HG03442 (cell line): ENCODE measurements at regions not wholly inside any gene's neighbourhood (a gene's known extent, or its start where the extent isn't known, plus 50 kb on each side); places are given as distances from the start of the nearest gene placed in this dataset.

Experiments
- ATAC-seq: cut with Tn5 transposase; IDR thresholded peaks from one replicate; pipeline ENCODE4 v1.9.1; 2021; ENCODE audit warnings: mild to moderate bottlenecking, moderate library complexity; ENCODE audit not compliant: unreplicated experiment

DNA sequence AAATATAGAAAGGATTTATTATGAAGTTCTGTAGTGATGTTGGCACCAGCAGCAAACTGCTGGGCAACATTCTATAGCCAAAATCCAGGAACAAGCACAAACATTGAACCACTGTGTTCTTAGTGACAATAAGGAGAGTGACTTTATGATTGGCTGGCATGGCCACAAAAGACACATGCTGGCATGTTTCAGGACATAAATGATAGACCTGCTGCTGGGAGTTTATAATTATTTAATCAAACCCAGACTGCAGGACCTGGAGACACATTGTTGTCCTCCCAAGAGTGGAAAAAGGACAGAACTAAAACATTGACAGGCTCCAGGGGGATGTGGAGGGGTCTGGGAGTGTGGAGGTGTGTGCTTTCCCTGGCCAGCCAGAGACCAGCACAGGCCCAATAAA lies 255.3 kb upstream of the LRTM1 start:
- no peak for ATAC-seq

DNA sequence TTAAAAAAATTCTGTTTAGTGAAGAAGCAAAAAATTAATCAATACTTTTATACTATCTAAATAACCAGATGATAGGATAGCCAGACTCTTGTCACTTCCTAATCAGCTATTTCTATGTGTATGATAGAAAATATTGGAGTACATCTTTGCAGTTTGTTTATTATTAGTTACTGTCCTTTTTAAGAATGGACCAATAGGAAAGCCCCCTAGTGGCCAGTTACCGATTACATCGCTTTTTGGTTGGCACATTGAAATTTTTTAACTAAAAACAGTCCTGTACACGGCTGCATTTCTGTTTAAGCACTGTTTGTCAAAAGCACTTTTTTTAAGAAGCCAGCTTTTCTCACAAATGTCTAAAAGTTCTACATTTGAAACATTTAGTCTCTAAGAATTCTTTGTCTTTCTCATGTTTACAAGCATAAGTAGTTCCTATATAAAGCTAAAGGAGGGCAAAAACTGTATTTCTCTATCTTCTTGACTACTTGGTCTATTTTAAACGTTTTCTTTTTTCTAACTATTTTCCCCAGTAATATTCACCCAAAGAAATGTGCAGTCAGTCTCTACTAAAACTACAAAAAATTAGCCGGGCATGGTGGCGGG lies 253.2 kb upstream of the LRTM1 start:
- ATAC-seq: no peak

DNA sequence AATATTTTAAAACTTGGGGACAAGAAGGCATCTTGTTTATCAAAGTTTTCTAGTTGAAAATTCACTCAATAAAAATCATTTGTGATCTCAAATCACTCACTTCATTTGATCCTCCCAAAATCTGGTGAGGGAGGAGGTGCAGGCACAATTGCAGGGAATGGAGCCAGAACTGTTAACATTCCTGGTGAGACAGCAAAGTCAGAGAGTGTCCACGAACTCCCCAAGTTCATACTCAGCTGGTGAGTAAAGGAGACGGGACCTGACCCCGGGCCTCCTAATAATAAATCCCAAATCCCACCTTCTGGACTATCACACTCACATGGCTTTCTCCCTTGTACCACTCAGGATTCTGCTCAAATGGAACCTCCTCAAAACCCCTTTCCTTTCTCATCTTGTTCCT lies 252.3 kb upstream of the LRTM1 start:
- ATAC-seq: no peak

DNA sequence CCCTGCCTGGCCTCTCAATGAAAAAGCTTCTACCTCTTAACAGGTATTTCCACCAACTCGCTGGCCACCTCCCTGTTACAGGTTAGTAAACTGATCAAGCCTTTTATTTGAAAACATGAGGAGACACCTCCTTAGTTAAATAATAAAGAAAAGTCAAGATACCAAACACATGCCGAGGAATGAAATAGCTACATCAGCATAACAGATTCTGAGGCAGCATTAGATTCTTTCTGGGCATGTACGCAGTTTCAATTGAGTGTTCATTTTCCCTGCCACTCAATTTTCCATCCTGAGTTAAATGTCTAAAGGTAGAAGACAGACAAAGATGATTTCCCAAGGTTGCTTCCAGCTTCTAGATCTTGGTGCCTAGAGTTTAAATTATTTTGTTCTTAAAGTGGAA lies 250.5 kb upstream of the LRTM1 start:
- ATAC-seq: no peak

DNA sequence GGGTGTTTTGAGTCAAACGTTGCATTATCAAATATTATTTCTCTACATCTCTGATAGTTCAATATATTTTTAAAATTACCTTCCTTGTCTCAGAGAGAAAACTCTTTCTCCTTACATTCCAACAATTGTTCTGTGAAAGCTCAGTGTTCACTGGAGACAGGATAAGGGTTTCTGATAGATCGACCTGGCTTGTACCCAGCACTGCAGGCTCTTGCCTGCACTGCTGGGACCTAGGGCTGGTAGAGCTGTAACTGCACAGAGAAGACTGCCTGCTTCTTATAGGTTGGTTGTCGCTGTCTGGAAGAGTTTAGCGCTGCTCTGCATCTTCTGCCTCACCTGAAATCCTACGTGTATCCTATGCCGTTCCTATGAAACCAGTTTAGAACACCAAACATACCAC lies 249.9 kb upstream of the LRTM1 start:
- no peak for ATAC-seq

DNA sequence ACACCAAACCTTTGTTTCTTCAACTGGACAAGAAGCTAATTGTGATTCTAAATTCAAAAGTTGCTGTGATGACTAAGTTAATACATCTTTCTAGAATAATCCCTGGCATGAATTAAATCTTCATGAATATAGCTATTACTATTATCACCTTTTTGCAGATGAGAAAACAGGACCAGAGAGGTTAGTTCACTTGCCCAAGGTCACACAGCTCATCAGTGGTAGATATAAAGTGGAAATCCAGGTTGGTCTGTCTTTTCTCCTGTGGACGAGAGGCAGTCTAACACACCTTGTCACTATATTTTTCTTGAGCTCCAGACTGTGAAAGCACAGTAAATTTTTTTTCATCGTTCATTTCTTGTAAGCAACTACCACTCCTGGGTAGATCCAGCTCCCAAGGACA lies 247.6 kb upstream of the LRTM1 start:
- no peak for ATAC-seq

DNA sequence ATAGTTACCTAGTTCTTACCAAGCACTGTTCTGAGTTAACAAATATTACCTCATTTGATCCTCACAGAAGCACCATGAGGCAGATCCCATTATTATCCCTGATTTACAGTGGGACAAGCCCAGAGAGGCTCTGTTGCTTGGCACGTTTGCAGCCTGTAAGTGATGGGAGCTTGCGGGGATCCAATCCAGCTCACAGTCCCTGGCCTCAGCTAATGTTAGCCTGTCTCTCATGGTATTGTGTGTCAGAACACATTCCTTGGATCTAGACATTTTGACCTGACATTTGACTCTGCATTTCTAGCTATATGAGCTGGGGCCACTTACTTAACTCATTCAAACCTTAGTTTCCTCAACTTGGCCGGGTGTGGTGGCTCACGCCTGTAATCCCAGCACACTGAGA lies 246.9 kb upstream of the LRTM1 start:
- ATAC-seq: no peak

DNA sequence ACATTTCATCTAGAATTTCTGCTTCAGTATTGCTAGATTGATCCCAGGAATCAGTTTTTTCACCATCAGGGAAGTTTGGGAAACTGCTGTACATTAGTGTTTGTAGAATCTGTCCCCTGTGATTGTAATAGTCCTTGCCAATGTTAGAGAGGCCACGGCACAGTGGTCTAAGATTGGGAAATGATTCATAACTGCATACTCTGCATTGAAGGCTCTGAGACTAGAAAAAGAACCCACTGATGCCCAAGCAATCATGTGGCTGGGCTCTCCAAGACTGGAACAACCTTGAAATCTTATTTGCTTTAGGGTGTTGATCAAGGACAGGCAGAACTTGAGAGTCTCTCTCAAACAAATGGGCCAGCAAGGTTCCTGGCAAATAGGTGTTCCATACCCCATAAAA lies 245.6 kb upstream of the LRTM1 start:
- no peak for ATAC-seq

DNA sequence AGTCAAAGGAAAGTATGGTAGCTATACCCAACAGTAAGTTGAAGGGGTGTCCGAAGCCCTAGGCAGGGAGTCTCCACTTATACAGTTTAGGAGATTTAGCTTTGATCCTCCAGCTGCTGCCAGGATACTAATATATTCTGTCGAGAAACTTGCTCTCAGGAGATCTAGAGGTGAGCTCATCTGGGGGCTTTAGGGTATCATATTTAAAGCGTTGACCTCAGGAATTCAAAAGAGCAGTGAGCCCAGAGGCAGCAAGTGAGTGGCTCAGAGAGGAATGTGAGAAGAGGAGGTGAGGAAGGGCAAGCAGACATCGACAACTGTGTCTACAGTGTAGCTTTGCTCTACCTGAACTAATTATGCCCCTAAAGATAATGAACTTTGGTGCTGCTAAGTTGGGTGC lies 245.1 kb upstream of the LRTM1 start:
- ATAC-seq: no peak

DNA sequence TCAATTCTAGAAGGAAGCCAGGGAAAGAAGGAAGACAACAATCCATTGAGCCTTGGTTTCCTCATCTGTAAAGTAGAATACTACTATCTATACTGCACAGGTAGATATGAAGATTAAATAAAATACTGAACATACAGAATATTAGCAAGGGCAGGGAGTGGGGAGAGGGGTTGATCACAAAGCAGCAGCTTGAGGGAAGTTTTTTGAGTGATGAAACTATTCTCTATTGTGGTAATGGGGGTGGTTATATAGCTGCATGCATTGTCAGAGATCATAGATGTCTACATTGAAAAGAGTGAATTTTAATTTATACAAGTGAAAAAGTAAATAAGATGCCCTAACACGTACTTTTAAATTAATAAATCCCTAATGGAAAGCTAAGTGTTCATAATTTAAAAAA lies 242.6 kb upstream of the LRTM1 start:
- no peak for ATAC-seq

DNA sequence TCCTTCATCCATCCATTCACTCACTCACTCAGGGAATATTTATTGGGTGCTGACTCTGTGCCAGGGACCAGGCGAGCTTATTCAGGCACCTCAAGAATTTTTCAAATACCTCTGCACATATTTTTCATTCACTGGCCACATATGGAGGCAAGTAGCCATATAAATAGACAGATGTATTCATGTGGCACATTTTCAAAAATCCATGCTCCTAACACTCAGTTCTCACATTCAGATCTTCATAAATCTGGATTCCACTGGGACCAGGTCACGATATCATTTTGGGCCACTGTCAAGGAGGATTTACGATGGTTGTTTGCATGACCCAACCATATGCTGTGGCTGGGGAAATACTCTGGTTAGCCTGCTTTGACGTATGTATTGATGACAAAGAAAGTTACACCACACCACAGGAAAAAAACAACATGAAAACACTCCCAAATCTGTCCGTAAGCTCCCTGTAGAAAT lies 241.8 kb upstream of the LRTM1 start:
- no peak for ATAC-seq

DNA sequence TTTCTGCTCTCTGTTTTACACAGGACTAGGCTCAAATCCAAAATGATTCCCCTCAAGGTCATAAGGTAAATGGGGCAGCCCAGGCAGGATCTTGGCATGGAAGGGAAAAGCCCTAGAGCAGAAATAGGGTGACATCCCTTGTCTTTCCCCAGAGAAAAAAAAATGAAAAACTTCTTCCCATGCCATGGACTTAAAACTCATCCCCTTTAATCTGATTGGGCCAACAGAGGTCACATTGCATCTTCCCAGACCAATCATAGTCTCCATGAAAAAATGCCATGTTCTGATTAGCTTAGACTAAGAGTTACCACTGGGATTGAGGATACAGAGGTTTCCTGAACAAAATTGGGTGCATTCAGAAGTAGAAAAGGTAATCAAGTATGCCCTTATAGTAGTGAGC lies 241.3 kb upstream of the LRTM1 start:
- ATAC-seq: no peak

DNA sequence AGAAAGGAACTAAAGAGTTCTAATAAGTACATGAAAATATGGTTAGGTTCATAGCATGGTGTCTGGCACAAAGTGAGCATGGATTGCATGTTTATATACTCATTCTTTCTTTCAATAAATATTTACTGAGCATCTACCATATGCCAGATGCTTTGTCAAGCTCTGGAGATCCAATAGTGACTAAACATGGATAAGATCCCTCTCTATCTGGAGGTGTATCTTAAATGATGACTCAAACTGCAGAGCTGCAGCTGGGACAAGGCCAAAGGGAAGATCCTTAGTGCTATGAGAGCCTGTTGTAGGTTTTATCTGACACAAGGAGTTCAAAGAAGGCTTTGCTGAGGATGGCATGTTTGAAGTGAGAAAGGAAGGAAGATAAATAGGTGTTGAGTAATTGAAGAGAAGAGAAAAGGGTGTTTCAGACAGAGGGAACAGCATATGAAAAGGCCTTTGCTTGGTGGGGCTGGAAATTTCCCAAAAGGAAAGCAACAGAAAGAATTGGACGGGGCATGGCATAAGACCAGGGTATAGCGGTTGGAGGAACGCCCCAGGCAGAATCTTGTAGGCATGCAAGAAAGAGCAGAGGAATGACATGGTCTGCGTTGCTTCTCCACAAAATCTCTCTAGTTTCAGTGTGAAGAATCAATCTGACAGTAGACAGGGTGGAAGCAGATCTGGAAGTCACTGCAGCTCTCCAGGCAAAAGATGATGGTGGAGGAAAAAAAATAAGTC lies 239.9 kb upstream of the LRTM1 start:
- ATAC-seq: no peak

DNA sequence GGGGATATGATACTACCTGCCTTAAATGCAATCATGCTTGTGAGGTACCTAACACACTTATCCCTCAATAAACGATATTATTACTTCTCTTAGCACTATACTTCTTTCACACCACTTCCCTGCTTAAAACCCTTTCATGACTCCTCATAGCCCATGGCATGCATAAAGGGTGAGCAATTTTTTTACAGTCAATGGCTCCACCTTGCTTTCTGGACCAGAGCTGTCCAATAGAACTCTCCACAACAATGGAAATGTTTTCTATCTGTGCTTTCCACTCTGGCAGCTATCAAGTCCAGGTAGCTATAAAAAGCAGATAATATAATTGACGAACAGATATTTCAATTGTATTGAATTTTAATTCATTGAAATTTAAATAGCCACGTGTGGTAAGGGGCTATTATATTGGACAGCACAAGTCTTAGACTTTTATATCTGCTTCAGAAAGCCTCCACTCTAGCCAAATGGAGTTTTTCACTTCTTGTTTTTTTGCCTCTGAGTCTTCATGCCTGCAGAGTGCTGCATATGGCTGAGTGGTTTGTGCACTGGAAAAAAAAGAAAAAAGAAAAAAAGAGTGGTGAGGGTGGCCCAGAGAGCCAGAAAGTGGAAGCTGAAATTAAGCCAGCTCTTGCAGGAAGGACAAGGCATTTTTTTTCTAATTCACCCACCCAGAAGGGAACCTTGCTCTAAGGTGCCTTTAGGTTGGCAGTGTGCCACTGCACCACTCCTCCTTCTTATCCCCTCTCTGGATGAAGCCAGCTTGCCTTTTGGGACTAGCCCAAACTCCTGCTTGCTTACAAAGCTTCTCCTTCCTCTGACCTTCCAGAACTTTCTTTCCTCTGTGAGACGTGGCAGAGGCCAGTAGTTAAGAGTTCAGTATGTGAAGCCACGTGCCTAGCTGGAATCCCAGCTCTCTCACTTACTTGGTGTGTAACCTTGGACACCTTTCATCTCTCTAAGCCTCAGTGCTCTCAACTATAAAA lies 239.0 kb upstream of the LRTM1 start:
- ATAC-seq: no peak

DNA sequence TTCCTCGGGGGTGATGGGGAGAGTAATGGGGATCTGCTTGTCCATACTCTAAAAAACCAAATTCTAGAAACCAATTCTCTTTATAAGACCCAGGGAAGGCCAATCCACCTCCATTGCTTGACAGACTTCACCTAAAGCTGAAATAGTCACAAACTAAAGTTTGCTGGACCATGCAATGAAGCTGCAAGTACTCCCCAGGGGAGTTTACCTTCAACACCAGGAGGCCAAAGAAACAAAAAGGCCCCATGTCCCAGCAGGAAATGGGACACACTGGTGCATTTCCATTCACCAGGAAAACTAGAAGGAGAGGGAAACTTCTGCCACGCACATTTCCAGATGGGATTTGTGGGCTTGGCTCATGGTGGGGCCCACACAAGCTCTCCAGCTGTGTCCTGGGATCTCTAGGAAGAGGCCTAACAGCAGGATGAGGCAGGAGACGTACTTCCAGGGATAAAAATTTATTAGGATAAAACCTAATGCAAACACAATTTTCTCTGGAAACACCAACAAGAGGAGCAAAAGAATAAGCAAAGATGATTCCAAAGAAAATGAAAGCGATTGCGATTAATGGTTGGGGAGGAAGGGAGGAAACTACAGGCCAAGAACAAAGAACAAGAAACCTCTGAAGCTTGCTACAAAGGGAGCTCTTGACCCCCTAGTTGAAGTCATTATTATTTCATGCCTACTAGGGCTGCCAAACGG lies 238.0 kb upstream of the LRTM1 start:
- no peak for ATAC-seq

DNA sequence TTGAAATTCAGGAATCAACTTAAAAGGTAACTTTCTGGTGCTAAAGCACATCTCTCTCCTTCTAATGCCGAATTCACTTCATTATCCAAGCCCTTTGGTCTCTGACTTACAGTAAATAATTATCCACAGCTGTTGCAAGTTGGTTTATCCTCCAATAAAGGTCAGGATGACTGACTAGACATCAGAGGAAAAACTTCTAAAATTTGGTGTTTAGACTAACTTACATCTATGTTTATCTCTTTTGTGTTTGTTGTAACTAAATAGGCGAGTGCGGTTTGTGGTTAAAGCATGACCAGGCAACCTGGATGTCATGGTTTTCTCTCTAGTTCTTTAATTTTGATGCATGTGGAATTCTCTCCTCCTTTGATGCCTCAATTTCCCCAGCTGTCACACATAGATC lies 237.4 kb upstream of the LRTM1 start:
- no peak for ATAC-seq

DNA sequence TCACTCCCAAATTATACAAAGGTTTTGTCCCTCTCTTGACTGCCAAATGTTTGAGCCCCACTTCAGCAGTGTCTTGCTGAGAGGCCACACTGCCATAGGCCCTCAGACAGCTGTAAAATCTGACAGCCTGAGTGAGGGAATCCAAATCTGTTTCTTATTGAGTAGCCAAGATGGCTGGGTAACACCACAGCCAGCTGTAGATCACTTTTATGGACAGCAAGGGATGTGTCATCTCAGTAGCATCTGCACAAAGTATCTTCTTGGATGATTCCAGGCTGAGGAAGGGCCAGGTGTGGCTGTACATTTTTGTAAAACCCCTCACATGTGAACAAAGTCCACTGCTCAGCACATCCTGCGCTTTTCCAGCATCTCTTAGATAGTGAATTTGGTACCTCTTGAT lies 237.0 kb upstream of the LRTM1 start:
- no peak for ATAC-seq

DNA sequence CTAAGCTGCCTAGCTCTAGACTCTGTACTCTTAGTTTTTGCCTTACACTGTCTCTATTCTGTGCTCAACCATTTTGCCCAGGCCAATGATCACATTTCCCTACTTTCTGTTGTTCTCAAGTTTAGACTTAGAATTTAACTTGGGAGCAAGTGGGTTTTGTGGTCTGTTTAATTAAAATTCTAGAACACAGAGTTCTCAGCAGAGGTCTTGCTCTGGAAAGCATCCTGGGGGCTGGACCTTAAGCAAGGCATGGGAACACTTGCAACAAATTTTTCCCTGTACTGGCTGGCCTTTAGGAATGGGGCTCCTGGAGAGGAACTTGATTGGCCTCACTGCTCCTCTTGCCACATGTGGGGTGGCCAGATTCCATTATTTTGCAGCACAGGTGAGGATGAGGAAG lies 236.3 kb upstream of the LRTM1 start:
- no peak for ATAC-seq

DNA sequence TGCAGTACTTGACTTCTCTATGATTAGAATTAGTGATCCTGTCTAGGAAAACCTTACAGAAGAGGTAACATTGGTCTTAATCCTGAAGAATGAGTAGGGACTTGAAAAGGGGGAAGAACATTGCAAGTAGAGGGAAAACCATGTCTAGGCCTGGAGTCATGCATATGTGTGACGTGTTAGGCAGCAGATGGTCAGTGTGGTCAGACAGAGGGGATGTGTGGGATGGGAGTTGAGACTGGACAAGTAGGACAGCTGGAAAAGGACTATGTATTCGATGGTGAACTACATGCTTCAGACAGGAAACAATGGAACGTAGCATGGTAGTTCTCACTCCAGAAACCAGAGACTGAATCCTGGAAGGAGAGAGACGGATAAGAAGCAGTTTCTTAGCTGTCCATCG lies 235.6 kb upstream of the LRTM1 start:
- no peak for ATAC-seq

DNA sequence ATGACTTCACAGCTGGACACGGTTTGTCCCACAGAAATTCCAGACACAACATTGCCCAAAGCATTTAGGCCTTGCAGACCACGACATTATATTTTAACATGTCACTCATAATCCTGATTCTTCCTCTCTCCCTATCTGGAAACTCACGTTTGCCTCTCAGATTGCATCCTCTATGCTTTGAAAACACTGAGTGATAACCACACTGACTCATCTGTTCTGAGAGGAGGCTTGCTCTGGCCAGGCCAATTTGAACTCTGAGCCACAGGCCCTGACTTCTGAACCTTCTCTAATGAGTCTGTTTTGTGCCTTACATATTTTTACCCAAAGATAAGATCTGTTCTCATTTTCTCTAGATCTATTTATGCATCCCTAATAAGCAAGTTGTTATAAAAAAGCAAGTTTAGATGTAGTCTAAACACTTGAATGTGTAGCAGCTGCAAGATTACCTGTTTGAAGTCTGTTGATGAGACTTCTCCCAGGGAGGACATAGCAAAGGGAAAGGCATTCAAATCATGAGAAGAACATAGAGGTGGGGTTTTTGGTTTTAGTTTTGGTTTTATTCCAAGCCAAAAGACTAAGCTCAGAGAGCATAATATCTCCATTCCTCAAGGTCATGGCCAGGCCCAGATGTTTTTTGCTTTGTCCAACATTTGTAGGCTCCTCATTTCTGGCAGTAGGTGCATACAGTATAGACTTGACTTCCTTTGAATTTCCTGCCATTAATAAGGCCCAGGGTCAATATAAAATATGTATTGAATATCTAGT lies 234.4 kb upstream of the LRTM1 start:
- ATAC-seq: no peak
